ENCODE measurements at regions not wholly inside any gene's neighbourhood (a gene's known extent, or its start where the extent isn't known, plus 50 kb on each side); places are given as distances from the start of the nearest gene placed in this dataset.

DNA sequence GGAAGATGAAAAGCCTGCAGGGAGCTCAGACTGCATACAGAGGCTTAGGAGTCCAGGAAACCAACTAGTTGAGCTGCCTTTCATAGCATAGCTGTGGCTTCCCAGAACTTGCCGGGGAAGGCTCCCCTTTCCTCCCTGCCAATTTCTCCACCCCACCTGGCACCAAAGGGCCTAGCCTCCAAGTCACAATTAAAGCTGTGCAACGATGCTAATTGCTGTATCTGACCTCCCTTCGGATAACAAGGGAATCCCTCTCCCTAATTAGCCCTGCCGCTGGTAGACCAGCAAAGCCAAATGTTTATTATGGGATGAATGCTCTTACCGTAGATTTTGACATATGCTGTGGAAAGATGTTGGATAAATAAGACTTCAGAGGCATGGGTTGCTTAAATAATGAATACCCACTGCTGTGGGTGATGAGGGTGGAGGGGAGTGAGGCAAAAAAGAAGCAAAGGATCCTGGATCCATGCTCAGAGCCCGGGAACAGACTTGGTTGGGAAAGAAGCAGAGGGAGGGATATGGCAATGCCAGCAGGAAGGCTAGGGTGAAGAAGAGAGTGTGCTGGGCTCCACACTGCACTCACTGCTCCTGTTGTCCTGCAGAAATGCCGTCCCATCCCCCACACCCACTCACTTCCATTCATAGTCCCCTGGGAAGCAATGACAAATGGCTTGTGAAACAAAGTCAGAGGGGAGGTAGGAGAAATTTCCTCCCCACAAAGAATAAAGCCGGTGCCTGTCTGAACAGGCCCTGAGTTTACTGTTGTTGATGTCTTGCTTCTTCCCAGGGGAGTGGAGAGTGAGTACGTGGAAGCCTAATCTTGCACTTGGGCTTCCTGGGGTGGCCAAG lies 608.1 kb upstream of the CADM1 start (continued):
- TF ChIP-seq, protein P1, sequence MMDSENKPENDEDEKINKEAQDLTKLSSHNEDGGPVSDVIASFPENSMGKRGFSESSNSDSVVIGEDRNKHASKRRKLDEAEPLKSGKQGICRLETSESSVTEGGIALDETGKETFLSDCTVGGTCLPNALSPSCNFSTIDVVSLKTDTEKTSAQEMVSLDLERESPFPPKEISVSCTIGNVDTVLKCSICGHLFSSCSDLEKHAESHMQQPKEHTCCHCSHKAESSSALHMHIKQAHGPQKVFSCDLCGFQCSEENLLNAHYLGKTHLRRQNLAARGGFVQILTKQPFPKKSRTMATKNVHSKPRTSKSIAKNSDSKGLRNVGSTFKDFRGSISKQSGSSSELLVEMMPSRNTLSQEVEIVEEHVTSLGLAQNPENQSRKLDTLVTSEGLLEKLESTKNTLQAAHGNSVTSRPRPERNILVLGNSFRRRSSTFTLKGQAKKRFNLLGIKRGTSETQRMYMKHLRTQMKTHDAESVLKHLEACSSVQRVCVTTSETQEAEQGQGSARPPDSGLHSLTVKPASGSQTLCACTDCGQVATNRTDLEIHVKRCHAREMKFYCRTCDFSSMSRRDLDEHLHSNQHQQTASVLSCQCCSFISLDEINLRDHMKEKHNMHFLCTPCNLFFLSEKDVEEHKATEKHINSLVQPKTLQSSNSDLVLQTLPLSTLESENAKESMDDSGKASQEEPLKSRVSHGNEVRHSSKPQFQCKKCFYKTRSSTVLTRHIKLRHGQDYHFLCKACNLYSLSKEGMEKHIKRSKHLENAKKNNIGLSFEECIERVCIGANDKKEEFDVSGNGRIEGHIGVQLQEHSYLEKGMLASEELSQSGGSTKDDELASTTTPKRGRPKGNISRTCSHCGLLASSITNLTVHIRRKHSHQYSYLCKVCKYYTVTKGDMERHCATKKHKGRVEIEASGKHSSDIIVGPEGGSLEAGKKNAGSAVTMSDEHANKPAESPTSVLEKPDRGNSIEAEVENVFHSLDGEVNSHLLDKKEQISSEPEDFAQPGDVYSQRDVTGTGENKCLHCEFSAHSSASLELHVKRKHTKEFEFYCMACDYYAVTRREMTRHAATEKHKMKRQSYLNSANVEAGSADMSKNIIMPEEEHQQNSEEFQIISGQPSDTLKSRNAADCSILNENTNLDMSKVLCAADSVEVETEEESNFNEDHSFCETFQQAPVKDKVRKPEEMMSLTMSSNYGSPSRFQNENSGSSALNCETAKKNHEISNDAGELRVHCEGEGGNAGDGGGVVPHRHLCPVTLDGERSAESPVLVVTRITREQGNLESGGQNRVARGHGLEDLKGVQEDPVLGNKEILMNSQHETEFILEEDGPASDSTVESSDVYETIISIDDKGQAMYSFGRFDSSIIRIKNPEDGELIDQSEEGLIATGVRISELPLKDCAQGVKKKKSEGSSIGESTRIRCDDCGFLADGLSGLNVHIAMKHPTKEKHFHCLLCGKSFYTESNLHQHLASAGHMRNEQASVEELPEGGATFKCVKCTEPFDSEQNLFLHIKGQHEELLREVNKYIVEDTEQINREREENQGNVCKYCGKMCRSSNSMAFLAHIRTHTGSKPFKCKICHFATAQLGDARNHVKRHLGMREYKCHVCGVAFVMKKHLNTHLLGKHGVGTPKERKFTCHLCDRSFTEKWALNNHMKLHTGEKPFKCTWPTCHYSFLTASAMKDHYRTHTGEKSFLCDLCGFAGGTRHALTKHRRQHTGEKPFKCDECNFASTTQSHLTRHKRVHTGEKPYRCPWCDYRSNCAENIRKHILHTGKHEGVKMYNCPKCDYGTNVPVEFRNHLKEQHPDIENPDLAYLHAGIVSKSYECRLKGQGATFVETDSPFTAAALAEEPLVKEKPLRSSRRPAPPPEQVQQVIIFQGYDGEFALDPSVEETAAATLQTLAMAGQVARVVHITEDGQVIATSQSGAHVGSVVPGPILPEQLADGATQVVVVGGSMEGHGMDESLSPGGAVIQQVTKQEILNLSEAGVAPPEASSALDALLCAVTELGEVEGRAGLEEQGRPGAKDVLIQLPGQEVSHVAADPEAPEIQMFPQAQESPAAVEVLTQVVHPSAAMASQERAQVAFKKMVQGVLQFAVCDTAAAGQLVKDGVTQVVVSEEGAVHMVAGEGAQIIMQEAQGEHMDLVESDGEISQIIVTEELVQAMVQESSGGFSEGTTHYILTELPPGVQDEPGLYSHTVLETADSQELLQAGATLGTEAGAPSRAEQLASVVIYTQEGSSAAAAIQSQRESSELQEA (CRISPR knock-in tag; IDR thresholded peaks at IDR 0.05; ENCODE audit: not compliant biosample characterization), result no peak
- TF ChIP-seq ZNF569 (CRISPR knock-in tag; IDR thresholded peaks at IDR 0.05; ENCODE audit: borderline replicate concordance), result no peak
- TF ChIP-seq NFE2 (CRISPR knock-in tag; IDR thresholded peaks at IDR 0.05), result no peak
- no peak for TF ChIP-seq ZNF879 (CRISPR knock-in tag; IDR thresholded peaks at IDR 0.05)
- TF ChIP-seq IRF2 (CRISPR knock-in tag; IDR thresholded peaks at IDR 0.05), result no peak
- no peak for TF ChIP-seq CEBPG (CRISPR knock-in tag; IDR thresholded peaks at IDR 0.05)
- no peak for TF ChIP-seq GZF1 (CRISPR knock-in tag; IDR thresholded peaks at IDR 0.05)

Data from HepG2 (cell line).